IPS-NIHi11 (cell line): ENCODE measurements at regions not wholly inside any gene's neighbourhood (a gene's known extent, or its start where the extent isn't known, plus 50 kb on each side); places are given as distances from the start of the nearest gene placed in this dataset.
"Not testable (repeated sequence)": the region's sequence is repeated elsewhere in the genome, so short reads cannot be mapped to it uniquely, and the experiment has no call there.

Experiments
- DNase-seq: peaks from one replicate; pipeline ENCODE4 v3.0.0; 2012; ENCODE audit warnings: mixed read lengths, low spot score

GRCh38 chr10:86579883-86580520, 58.4 kb upstream of the WAPL start:
- DNase-seq, result no peak

DNA sequence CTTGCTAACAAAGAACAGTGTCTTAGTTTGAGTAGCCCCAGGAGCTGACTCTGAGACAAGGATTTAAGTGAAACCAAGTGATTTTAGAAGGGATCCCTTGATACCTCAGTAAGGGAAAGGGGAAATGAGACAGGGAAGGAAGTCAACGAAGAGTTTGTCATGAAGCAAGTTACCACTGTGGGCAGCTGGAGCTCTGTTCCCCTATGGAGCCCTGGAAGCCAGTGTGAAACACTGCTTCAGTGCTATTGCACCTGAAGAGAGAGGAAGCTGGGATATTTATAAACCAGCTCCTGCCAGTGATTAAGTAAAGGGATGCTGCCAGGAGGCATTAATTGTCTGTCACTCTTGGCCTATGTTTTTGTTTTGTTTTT, 58.9 kb upstream of the WAPL start:
- no peak for DNase-seq

DNA sequence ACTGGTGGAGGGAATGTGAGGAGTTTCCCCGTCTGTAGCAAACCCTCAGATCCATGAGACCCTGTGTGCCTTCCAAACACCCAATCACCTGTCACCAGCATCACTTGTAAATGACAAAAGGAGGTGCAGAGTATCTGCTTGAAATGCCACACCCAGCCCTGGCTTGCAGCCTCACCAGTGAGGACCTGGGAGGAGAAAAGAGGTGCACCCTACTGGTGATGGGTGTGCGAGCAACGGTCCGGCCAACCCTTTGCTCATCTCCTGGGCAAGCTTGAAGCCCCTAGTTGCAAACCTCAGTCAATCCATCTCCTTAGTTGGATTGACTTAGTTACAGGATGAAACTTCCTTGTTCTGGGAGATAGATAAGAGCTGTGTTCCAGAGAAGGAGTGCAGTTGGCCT, 62.4 kb upstream of the WAPL start:
- peak; percentile 55 for DNase-seq

GRCh38 chr10:86585037-86585929, 63.7 kb upstream of the WAPL start:
- peak; percentile 91 for DNase-seq

- DNase-seq, result no peak
Measured at GRCh38 chr10:86586516-86586915, 64.9 kb upstream of the WAPL start.

DNA sequence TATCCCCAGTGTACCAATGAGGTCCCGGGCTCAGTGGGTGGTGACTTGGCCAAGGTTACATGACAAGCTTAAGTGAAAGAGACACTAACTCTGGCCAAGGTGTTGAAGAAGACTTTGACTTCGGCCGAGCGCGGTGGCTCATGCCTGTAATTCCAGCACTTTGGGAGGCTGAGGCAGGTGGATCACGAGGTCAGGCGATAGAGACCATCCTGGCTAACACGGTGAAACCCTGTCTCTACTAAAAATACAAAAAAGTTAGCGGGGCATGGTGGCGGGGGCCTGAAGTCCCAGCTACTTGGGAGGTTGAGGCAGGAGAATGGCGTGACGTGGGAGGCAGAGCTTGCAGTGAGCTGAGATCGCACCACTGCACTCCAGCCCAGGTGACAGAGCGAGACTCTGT, 65.6 kb upstream of the OPN4 start:
- DNase-seq, result not testable (repeated sequence)

GRCh38 chr10:86591436-86591835, 62.9 kb upstream of the OPN4 start:
- DNase-seq, result no peak

DNA sequence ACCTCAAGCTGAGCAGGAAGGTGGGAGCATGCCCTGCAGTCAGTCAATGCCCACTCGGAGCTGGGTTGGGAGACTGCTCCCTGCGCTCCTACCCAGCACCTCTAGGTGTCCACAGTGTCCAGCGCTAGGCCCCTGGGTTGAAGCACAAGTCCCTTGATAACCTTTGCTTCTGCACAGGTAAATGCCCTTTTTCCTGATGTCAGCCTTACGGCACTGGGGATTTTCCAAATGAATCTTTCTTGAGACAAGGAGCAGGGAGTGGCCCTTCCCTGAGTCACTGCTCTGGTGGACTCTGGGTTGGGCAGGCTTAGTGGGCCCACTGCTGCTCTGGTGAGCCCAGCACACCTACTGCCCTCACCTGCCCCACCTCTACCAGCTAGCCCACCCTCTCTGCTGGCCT, 61.9 kb upstream of the OPN4 start:
- DNase-seq, result peak; percentile 47

DNA sequence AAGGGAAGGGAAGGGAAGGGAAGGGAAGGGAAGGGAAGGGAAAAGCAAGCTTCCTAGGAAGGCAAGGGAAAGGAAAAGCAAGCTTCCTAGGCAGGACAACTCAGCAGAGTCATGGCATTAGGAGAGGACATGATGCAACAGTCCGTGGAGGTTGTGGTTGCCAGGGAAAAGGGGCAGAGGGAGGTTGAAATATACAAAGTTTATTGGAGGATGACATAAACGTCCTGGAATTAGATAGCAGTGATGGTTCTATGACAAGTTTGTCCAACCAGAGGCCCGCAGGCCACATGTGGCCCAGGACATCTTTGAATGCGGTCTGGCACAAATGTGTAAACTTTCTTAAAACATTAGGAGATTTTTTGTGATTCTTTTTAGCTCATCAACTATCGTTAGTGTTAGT, 59.8 kb upstream of the OPN4 start:
- no peak for DNase-seq

GRCh38 chr10:86595496-86595895, 58.9 kb upstream of the OPN4 start:
- no peak for DNase-seq

GRCh38 chr10:86596266-86596665, 58.1 kb upstream of the OPN4 start:
- DNase-seq, result no peak

DNA sequence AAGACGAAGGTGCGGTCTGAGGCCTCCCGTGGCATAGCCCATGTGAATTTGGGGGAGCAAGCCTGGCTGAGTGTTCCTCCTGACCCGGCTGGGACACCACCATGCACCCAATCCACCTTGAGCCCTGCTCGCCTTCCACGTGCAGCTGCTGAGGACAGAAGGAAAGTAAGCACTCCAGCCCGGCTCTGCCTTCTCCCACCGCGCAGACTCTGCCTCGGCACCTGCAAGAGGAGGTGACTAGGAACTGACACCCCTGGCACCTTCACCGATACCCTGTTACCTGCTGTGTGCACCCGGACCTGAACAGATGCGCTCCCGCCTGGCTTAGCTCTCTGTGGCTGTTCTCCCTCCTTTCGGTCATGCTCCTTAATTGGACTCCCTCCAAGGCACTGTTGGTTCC, 57.0 kb upstream of the OPN4 start:
- DNase-seq, result no peak

- no peak for DNase-seq
Measured at GRCh38 chr10:86598151-86598550, 56.2 kb upstream of the OPN4 start.

DNA sequence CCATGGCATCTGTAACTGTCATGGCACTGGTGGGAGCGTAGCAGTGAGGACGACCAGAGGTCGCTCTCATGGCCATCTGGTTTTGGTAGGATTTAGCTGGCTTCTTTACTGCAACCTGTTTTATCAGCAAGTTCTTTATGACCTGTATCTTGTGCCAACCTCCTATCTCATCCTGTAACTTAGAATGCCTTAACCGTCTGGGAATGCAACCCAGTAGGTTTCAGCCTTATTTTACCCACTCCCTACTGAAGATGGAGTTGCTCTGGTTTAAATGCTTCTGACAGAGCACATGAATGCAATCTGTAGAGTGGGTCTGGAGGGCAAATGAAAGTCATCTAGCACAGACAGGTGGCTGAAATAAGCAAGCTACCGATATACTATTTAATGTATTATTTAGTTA, 55.3 kb upstream of the OPN4 start:
- DNase-seq, result no peak

DNA sequence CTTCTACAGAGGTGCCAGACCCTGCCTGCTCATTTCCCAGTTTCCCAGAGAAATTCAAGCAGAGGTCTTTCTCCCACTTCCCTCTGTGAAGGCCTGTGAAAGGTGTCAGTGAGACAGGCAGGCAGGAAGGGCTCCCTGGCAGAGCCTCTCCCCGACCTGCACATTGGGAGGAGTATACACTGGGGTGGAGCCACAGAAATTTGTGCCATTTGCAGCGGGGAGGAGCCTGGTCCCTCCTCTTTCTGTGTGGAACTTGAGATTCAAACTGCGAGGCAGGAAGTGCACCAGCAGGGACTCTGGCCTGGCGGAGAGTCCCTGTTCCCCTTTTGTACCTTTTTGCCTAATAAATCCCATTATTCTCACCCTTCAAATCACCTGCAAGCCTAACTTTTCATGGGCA, 54.6 kb upstream of the OPN4 start:
- DNase-seq, result peak; percentile 72

DNA sequence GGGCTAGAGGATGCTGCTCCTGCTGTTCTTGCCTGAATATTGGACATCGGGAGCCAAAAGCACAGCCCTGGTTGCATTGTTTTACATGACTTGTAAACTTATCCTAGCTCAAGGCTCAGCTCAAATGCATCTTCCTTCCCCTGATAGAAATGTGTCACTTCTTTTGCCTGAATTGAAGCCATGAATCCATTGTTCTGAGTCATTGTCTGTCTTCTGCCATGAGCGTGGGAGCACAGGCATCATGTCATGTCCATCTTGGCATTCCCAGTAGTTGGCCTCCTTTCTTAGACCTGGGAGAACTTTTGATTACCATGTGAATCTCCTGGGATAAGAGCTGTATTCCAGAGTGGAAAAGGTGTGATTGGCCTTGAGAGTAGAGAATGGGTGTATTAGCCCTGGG, 54.1 kb upstream of the OPN4 start:
- no peak for DNase-seq

DNA sequence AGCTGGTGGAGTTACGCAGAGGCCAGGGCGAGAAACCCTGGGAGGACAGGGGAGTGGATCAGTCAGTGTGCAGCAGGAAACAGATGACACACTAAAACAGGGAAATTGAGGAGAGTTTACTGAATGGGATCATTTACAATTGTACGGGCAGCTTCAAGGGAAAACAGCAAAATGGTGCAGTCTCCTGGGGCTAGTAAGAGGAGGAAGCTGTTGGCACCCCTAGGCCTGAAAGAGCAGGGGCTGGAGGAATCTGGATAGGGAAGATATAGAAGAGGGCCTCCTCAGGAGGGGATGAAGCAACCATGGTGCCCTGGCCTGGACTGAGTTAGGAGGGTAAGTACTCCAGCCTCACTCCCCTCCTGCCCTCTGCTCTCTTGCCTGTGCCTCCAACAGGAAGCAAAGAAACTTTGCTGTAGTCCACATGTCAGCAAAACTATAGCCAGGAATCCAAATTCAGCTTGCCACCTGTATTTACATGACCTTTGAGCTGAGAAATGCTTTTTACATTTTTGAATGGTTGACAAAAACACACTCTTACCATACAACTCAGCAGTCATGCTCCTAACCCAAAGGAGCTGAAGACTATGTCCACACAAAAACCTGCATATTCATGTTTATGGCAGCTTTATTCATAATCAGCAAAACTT, 52.3 kb upstream of the OPN4 start:
- no peak for DNase-seq

GRCh38 chr10:86603256-86603655, 51.1 kb upstream of the OPN4 start:
- no peak for DNase-seq
